Inflammatory macrophage treated with lipopolysaccharide for 1 hour (primary cell): ENCODE measurements at regions not wholly inside any gene's neighbourhood (a gene's known extent, or its start where the extent isn't known, plus 50 kb on each side); places are given as distances from the start of the nearest gene placed in this dataset.

ENCODE experiments used
- DNase-seq, 2 donors: peaks; one replicate each; pipeline ENCODE4 v3.0.0-alpha.2; 2020 to 2022

- DNase-seq, result no peak
Observed at GRCh38 chr3:23644099-23644498, 161.7 kb upstream of the UBE2E1 start.

DNA sequence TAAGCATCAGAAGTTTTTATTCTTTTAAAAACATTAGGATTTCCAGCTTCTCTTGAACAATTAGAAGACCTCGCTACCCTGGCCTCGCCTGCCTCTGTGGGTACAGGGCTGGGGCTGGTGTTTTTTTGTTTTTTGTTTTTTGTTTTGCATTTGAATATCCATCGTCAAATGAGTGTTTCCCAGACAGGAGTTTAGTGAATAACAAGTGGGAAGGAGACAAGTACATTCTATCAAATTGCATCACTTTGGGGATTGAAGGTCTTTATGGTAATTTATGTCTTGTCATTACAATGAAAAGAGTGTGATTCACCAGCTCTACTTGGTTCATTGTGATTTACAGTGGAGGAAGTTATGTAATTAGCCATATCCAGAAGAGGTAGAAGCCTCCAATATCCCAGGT, 161.1 kb upstream of the UBE2E1 start:
- no peak for DNase-seq

DNA sequence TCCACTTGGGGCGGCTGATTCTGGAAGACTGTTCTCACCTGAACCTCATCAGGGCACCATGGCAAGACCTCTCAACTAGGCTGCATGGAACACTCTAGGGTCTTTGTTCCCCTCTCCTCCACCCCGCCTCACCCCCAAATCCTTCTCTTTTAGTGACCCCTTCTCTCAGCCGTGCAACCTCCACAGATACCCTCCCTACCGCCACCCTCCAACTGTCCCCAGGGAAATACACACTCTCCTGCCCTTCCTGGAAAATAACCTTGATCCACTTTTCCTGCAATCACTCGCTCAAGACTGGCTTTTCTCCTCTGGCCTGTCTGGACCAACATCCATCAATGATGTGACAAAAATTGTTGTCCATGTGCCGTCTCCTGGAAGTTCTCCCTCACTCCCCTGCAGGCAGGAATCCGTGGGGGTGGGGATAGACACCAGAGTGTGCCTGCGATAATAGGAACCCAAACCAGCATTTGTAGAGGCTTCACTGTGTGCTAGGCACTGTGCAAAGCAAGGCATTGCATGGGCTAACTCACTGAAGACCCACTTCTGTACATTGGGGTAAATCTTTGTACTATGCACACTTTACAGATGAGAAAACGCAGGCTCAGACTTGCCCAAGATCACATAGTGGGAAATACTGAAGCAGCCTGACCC, 160.1 kb upstream of the UBE2E1 start:
- DNase-seq, result no peak

DNA sequence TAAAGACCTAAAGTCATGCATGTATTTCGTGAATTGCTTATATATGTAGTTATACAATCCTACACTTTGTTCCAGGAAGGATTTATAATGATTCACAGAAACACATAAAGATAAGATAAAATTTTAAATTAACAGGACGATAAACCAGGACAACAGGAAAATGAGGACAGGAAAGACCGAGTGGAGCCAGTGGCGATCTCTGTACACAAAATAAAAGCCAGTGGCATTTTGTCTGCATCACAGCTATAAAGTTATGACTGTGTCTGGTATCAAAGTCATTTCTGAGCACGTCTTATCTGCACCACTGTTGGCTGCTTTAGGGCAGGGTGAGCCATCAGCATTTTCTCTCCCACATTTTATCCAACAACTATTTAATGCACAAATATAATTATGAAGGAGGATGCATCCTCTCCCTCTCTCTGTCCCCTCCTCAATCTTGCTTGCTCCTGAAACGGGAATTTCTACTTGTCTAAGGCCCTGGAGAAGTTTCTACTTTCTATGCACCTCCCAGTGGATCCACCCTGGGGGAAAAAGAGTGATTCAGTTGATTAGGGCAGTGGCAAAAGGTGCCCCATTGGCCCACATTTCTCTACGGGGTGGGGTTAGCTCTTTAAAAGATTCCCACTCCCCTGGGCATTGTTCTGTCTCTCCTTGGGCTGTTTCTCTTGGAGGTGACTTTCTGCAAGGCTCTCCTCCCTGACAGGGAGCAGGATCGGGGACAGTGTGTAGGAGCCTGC, 159.4 kb upstream of the UBE2E1 start:
- no peak for DNase-seq

DNA sequence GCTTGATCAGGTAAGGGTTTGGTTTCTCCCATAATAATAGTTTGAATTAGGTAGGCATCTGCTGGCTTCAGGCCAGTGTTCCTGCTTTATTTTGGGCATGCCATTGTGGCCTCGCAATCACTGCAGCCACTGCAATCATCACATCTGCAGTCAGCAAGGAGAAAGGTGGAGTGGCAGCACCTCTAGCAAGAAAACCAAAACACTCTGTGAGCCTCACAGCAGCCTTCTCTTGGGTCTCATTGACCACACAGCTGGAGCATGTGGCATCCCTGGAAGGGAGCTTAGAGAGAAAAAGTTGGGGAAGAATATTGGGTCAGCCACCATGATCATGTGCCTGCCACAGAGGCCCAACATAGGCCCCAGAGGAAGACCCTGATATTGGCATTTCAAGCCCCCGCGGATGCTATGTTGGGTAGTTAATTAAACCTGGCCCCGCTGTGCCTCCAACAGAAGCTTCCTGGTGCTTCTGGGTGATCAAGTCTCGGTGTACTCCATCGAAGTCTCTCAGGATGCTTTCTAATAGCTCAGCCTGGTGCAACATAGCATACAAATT, 158.0 kb upstream of the UBE2E1 start:
- DNase-seq, result no peak

- no peak for DNase-seq
Observed at GRCh38 chr3:23648326-23648995, 157.3 kb upstream of the UBE2E1 start.

- DNase-seq, result peak in 1 of 2 donors; percentile 29
Observed at GRCh38 chr3:23648996-23649395, 156.8 kb upstream of the UBE2E1 start.

GRCh38 chr3:23649448-23649847, 156.3 kb upstream of the UBE2E1 start:
- no peak for DNase-seq

GRCh38 chr3:23650371-23651140, 155.2 kb upstream of the UBE2E1 start:
- peak; percentile 78 to 88 for DNase-seq

- no peak for DNase-seq
Observed at GRCh38 chr3:23653647-23654525, 151.9 kb upstream of the UBE2E1 start.

DNA sequence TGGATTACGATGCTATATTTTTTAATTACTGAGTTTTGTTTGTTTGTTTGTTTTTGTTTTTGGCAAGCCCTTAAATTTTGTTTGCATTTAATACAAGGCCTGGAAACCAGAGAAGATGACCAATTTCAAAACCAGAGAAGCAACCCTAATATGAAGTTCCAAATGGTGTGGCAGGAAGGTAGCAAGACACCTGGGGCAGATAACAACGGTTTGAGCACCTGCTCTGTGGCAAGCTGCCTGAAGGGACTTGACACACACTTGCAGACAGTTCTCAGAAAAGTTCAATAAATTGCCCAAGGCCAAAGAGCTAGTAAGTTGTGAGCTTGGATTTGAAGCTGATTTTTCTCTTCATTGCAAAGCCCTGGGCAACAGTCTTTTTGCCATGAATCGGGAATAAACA, 151.2 kb upstream of the UBE2E1 start:
- DNase-seq, result no peak

DNA sequence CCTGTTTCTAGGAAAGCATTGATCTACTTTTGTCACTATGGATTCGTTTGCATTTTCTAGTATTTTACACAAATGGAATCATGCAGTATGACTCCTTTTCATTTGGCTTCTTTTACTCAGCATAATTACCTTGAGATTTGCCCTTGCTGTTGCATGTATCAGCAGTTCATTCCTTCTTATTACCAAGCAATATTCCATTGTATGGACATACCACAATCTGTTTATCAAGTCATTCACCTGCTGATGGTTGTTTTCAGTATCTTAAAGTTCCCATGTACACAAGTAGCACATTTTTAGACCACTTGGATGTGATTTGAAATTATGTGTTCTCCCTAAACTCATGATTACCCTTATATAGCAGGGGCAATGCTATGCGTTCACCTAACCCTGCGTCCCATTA, 150.0 kb upstream of the UBE2E1 start:
- no peak for DNase-seq

GRCh38 chr3:23656199-23656598, 149.6 kb upstream of the UBE2E1 start:
- no peak for DNase-seq

DNA sequence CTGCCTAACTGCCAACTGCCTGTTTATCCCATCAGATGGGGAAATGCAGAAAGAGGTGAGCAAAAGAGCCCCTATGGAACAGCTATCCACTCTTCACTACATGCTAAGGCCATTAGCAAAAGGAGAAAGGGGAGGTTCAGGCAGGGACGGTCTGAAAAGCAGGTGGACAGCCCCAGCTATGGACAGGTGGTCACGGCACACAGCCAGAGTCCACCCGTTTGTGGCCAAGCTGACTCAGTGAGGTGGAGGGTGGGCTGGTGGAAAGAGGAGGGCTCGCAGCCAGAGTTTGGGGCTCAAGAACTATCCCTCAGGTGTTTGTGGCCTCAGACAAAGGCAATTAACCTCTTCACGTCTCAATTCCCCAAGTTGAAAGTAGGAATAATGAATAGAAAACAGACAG, 148.9 kb upstream of the UBE2E1 start:
- no peak for DNase-seq

- no peak for DNase-seq
Observed at GRCh38 chr3:23657647-23658046, 148.1 kb upstream of the UBE2E1 start.

- peak; percentile 44 to 63 for DNase-seq
Observed at GRCh38 chr3:23659274-23659673, 146.5 kb upstream of the UBE2E1 start.

DNA sequence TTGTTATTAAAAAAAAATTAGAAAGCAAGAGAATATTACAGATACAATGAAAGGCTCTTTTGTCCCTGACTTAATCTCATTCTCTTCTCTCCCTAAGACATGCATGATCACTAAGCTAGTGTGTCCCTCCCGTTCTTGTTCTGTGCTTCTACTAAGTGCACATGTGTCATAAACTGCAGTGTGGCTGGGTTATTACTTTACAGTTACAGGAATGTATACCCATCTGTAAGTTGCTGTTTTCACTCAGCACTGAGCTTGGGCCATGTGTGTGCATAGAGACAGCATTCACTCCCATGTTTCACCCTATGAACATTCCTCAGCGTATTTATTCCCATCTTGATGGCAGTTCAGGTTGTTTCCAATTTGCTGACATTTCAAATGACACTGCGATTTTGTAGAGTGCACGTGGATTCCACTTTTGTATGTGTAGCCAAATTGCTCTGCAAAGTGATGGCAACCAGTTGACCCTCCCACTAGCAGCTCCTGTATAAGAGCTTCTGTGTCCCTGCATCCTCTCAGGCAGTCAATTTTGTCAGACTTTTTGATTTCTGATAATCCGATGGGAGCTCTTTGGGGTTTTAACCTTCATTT, 145.8 kb upstream of the UBE2E1 start:
- no peak for DNase-seq

GRCh38 chr3:23662079-23662617, 143.6 kb upstream of the UBE2E1 start:
- no peak for DNase-seq

DNA sequence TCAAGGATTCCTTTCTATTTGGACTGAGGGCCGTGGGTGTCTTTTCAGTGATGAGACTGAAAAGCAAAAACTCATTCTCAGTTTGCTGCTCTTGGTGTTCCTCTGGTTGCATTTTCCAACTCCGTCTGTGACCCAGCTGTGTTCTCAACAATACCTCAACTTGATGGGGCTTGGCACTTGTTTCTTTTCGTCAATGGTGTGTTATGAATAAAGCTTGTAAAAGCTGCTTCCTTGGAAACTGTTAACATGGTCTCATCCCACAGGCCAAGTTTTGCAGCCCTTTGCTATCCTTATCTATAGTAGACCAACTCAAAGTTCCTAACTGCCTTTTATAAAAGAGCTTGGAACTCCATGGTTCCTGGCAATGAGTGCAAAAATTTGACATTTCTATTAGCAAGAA, 142.5 kb upstream of the UBE2E1 start:
- no peak for DNase-seq

DNA sequence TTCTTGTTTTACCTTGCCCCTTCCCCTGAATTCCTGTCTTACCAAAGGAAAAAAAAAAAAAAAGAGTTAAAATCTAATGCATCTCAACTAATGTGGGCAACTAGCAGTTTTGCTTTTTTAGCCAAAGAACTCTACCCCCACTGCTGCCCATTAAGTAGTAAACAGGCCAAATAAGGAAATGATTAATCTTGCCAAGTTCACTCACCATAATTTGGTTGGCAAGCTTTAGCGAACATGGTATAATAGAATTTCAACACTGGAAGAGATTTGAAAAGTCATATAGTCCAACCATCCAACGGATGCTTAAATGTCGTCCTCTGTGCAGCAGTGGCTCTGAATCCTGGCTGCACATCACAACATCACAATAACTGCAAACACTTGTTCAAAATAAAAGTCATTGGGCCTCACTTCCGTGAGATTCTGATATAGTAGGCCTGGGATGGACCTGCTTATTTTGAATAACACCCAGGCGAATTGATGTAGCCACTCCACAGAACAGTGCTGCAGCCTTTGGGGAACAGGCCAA, 142.0 kb upstream of the UBE2E1 start:
- no peak for DNase-seq

DNA sequence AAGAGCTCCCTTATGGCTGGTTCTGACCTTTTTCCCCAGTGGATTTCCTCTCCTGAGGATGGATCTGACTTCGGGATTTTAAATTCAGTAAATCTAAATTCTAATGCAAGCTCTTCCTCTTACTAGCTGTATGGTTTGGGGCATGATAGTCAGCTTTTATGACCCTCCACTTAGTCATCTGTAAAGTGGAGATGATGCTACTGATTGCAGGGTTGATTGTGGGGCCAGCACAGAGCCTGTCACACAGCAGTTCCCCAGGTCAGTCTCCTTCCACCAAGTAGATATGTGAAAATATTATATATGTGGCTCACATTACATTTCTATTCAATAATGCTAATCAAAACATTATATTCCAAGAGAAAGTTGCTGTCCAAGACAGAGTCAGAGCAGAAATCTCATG, 141.3 kb upstream of the UBE2E1 start:
- no peak for DNase-seq
